ENCODE measurements at regions not wholly inside any gene's neighbourhood (a gene's known extent, or its start where the extent isn't known, plus 50 kb on each side); places are given as distances from the start of the nearest gene placed in this dataset.

GRCh38 chr4:140213749-140214148, 59.8 kb upstream of the MAML3 start:
- TF ChIP-seq CTCF (IDR thresholded peaks at IDR 0.05) (no peak), POLR2AphosphoS5 (IDR thresholded peaks at IDR 0.05) (no peak), EP300 (IDR thresholded peaks at IDR 0.05) (no peak), POLR2A (IDR thresholded peaks at IDR 0.05) (no peak)
- H3K4me3 ChIP-seq: no peak overlapping the region
- no peaks in the 10 kb centered on the region for H3K4me1 ChIP-seq
- H3K36me3 ChIP-seq: no peaks in the 10 kb centered on the region
- no peaks in the 10 kb centered on the region for H3K27me3 ChIP-seq
- 63% methylated on average over 1 of the region's 1 CpG for WGBS
- H3K27ac ChIP-seq: no peak overlapping the region
- H3K9me3 ChIP-seq: no peaks in the 10 kb centered on the region
- no peak for DNase-seq (ENCODE audit: low spot score in 2 of 2)

GRCh38 chr4:140213116-140213515, 59.1 kb upstream of the MAML3 start:
- DNase-seq (ENCODE audit: low spot score in 2 of 2): no peak
- WGBS: 84% methylated on average over 3 of the region's 3 CpGs

DNA sequence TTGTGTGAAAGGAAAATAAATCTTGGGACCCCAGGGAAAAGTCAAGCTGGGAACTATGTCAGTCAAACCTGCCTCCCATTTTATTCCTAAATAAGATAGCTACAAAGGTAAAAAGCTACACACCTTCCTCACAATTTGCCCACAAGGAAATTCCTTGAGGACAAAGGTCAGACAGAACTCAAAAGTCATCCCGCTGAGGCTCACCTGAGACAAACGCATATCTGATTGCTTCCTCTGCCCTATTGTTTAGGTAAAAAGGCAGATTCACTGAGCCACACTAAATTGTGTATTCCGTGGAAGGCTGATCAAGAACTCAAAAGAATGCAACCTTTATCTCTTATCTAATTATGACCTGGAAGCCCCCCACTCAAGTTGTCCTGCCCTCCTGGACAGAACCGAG, 58.7 kb upstream of the MAML3 start:
- H3K27me3 ChIP-seq: no peaks in the 10 kb centered on the region
- H3K4me1 ChIP-seq: no peaks in the 10 kb centered on the region
- TF ChIP-seq POLR2A (IDR thresholded peaks at IDR 0.05) (no peak), POLR2AphosphoS5 (IDR thresholded peaks at IDR 0.05) (no peak), CTCF (IDR thresholded peaks at IDR 0.05) (no peak), EP300 (IDR thresholded peaks at IDR 0.05) (no peak)
- no peaks in the 10 kb centered on the region for H3K36me3 ChIP-seq
- H3K4me3 ChIP-seq: no peak overlapping the region
- no peak overlapping the region for H3K27ac ChIP-seq
- WGBS: 87% methylated on average over 4 of the region's 4 CpGs
- DNase-seq (ENCODE audit: low spot score in 2 of 2): no peak
- H3K9me3 ChIP-seq: no peaks in the 10 kb centered on the region

More at GRCh38 chr4:140213116-140213515, 59.1 kb upstream of the MAML3 start:
- Histone ChIP-seq H3K9me3 (no peaks in the 10 kb centered on the region), H3K4me3 (no peak overlapping the region), H3K36me3 (no peaks in the 10 kb centered on the region), H3K4me1 (no peaks in the 10 kb centered on the region), H3K27me3 (no peaks in the 10 kb centered on the region), H3K27ac (no peak overlapping the region)
- TF ChIP-seq CTCF (IDR thresholded peaks at IDR 0.05) (no peak), POLR2A (IDR thresholded peaks at IDR 0.05) (no peak), POLR2AphosphoS5 (IDR thresholded peaks at IDR 0.05) (no peak), EP300 (IDR thresholded peaks at IDR 0.05) (no peak)

DNA sequence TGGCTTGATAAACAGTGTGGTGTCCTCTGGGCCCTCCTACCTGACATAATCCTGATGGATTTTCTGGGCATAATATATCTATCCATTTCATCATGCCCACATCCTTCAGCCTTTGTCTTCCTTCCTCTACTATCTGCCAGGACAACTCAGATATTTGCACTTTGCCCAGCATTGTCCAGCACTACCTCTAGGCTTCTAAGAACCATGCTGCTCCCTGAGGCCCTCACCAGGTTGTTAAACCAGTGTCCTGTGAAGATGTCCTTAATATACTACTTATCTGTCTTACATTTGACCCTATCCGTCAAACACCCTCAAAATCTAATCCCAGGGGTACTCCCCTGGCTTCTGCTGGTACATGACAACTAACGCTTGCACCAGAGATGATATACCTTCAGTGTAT, 58.2 kb upstream of the MAML3 start:
- no peak overlapping the region for H3K27ac ChIP-seq
- H3K27me3 ChIP-seq: no peaks in the 10 kb centered on the region
- H3K4me3 ChIP-seq: no peak overlapping the region
- DNase-seq (ENCODE audit: low spot score in 2 of 2): no peak
- H3K9me3 ChIP-seq: no peaks in the 10 kb centered on the region
- no peaks in the 10 kb centered on the region for H3K36me3 ChIP-seq
- H3K4me1 ChIP-seq: no peaks in the 10 kb centered on the region
- TF ChIP-seq CTCF (IDR thresholded peaks at IDR 0.05): no peak
- no peak for TF ChIP-seq EP300 (IDR thresholded peaks at IDR 0.05)
- TF ChIP-seq POLR2AphosphoS5 (IDR thresholded peaks at IDR 0.05): no peak
- 98% methylated on average over 2 of the region's 2 CpGs for WGBS

- TF ChIP-seq CTCF (IDR thresholded peaks at IDR 0.05): no peak
- no peak for TF ChIP-seq POLR2AphosphoS5 (IDR thresholded peaks at IDR 0.05)
- TF ChIP-seq EP300 (IDR thresholded peaks at IDR 0.05): no peak
- no peak for TF ChIP-seq POLR2A (IDR thresholded peaks at IDR 0.05)
- Histone ChIP-seq H3K4me1 (no peaks in the 10 kb centered on the region), H3K36me3 (no peaks in the 10 kb centered on the region), H3K9me3 (no peaks in the 10 kb centered on the region), H3K27ac (no peak overlapping the region), H3K27me3 (no peaks in the 10 kb centered on the region), H3K4me3 (no peak overlapping the region)
- DNase-seq (ENCODE audit: low spot score in 2 of 2): no peak
- WGBS: 80% methylated on average over 2 of the region's 2 CpGs
Observed at GRCh38 chr4:140211693-140212092, 57.7 kb upstream of the MAML3 start.
